ENCODE measurements at regions not wholly inside any gene's neighbourhood (a gene's known extent, or its start where the extent isn't known, plus 50 kb on each side); places are given as distances from the start of the nearest gene placed in this dataset.

- TF ChIP-seq ZNF567 (CRISPR knock-in tag; IDR thresholded peaks at IDR 0.05; ENCODE audit: borderline replicate concordance) (no peak), ZNF772 (CRISPR knock-in tag; IDR thresholded peaks at IDR 0.05) (no peak), CTCF (CRISPR knock-in tag; IDR thresholded peaks at IDR 0.05) (no peak)
Observed at GRCh38 chr6:49329186-49329585, 133.9 kb downstream of the MMUT start (continued).

GRCh38 chr6:49328051-49328744, 134.9 kb downstream of the MMUT start:
- intact Hi-C loops (cut with micrococcal nuclease; ENCODE audit: unreplicated experiment), result no loop called here
- Histone ChIP-seq H3K27ac (ENCODE audit: extremely low read length, insufficient read depth, low read length) (no peak overlapping the region), H4K20me1 (ENCODE audit: insufficient read depth, low read length) (no peaks in the 10 kb centered on the region), H3K79me2 (ENCODE audit: insufficient read depth, low read length) (no peaks in the 10 kb centered on the region), H3K9me3 (ENCODE audit: low read length) (no peaks in the 10 kb centered on the region), H3K4me1 (ENCODE audit: insufficient read depth, low read length) (no peaks in the 10 kb centered on the region), H3K27me3 (ENCODE audit: control insufficient read depth in 1 of 2, insufficient read depth in 2 of 2, low read length in 2 of 2) (0 out of 5 replicates have a peak, but pooled peaks cover 0 to 1% of the 10 kb centered on the region in 2 experiments), H3K4me3 (replicated peaks in 1 of 3; ENCODE audit: insufficient read depth in 1 of 3, low read depth in 2 of 3, low read length in 3 of 3) (no peak overlapping the region), H2AFZ (ENCODE audit: low read length) (no peak overlapping the region), H3K4me2 (ENCODE audit: low read depth, low read length) (no peak overlapping the region), H3K9ac (ENCODE audit: insufficient read depth, low read depth, low read length) (no peak overlapping the region), H3K36me3 (replicated peaks in 1 of 2; ENCODE audit: control insufficient read depth in 1 of 2, insufficient read depth in 2 of 2, low read length in 2 of 2) (no peaks in the 10 kb centered on the region)
- FAIRE-seq (no peak), ATAC-seq (no peak), DNase-seq (ENCODE audit: low spot score) (no peak)
- POLR2A ChIA-PET, result no interaction called here
- TF ChIP-seq HMGXB3 (CRISPR knock-in tag; IDR thresholded peaks at IDR 0.05; ENCODE audit: borderline replicate concordance) (no peak), FOXM1 (CRISPR knock-in tag; IDR thresholded peaks at IDR 0.05) (no peak), ZSCAN20 (CRISPR knock-in tag; IDR thresholded peaks at IDR 0.05; ENCODE audit: borderline replicate concordance) (no peak), SOX6 (IDR thresholded peaks at IDR 0.05) (no peak), SOX6 (CRISPR knock-in tag; IDR thresholded peaks at IDR 0.05) (no peak), NRL (CRISPR knock-in tag; IDR thresholded peaks at IDR 0.05; ENCODE audit: borderline replicate concordance) (no peak), MNT (IDR thresholded peaks at IDR 0.05) (no peak), CERS6 (CRISPR knock-in tag; IDR thresholded peaks at IDR 0.05) (no peak)
- in situ Hi-C loops (cut with HindIII; ENCODE audit: extremely low pct_ligation_motif_present, low pct_unique_long_range_greater_than_20kb), result no loop called here
- CTCF ChIA-PET (ENCODE audit: low intra/inter-chr PET ratio, low total read pairs), result no interaction called here
- 0% methylated on average over 1 of the region's 1 CpG for WGBS (ENCODE audit: low lambda C conversion rate)
- BruUV-seq (replicated peaks), result no TSS peak
